HG03442 (cell line): ENCODE measurements at regions not wholly inside any gene's neighbourhood (a gene's known extent, or its start where the extent isn't known, plus 50 kb on each side); places are given as distances from the start of the nearest gene placed in this dataset.
"Not testable (repeated sequence)": the region's sequence is repeated elsewhere in the genome, so short reads cannot be mapped to it uniquely, and the experiment has no call there.

Experiments
- ATAC-seq: cut with Tn5 transposase; IDR thresholded peaks from one replicate; pipeline ENCODE4 v1.9.1; 2021; ENCODE audit warnings: mild to moderate bottlenecking, moderate library complexity; ENCODE audit not compliant: unreplicated experiment

GRCh38 chr13:31605076-31605860, 134.1 kb upstream of the RXFP2 start:
- no peak for ATAC-seq

DNA sequence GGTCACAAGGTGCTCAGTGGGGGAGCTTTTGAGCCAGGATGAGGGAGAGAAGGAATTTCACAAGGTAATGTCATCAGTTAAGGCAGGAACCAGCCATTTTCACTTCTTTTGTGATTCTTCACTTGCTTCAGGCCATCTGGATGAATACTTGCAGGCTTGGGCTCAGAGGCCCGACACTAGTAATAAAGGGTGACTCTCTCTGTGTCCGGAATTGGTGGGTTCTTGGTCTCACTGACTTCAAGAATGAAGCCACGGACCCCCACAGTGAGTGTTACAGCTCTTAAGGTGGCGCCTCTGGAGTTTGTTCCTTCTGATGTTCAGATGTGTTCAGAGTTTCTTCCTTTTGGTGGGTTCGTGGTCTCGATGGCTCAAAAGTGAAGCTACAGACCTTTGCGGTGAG, 131.8 kb upstream of the RXFP2 start:
- ATAC-seq, result not testable (repeated sequence)

- ATAC-seq, result not testable (repeated sequence)
These were observed 130.5 kb upstream of the RXFP2 start for GRCh38 chr13:31608780-31609179.

- no peak for ATAC-seq
These were observed 128.9 kb upstream of the RXFP2 start for GRCh38 chr13:31610270-31610998.

- ATAC-seq, result no peak
These were observed 128.1 kb upstream of the RXFP2 start for GRCh38 chr13:31611214-31611613.

DNA sequence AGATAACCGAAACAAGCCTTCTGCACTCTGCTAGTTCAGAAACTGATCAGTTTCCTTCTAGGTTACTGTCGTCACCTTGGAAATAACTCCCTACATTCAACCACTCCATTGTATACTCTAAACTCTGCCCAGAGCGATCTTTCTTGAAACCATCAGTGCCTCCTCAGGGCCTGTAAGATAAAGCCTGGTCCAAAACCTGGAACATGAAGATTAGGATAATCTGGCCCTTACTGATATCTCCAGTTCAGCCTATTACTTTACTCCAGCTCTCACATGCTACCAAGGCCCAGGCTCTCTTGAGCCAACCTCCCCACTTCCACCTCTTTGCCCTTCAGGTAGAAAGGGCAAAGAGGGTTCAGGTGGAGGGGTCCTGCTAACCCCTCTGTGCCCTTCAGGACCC, 125.3 kb upstream of the RXFP2 start:
- no peak for ATAC-seq

- no peak for ATAC-seq
These were observed 124.6 kb upstream of the RXFP2 start for GRCh38 chr13:31614704-31615103.

DNA sequence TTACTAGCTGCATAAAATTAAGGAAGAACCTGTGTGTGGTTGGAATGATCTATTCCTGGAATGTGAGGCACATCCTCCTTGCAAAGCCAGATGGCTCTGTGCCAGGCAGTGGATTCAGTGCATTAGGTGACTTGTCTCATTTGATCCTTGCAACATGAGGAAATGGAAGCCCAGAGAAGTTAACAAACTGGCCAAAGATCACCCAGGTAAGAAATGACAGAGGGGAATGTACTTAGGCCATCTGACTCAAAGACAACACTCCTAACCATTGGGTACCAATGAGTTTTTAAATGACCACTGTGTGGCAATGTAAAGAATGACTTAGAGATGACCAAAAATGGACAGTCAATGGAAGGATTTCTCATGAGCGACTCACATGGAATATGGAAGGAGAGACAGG, 114.2 kb upstream of the RXFP2 start:
- no peak for ATAC-seq

- no peak for ATAC-seq
These were observed 112.1 kb upstream of the RXFP2 start for GRCh38 chr13:31627097-31627845.

GRCh38 chr13:31629085-31629780, 110.1 kb upstream of the RXFP2 start:
- no peak for ATAC-seq

DNA sequence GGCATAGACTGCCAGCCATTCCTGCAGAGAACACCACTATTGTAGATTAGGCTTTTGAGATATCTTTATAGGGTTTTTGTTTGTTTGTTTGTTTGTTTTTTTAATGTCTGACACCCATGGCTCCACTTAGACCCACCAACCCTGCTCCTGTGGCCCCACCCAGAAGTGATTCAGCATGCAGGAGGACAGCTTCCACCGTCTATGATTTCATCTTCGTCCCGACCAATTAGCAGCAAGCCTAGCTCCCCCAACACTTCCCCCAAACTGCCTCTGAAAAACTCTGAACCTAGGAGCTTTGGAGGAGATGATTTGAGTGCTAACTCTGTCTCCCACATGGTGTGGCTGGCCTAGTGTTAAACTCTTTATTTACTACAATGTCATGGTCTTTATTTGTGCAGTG, 108.3 kb upstream of the RXFP2 start:
- ATAC-seq, result no peak

GRCh38 chr13:31631746-31632145, 107.6 kb upstream of the RXFP2 start:
- ATAC-seq, result no peak

GRCh38 chr13:31638577-31638976, 100.7 kb upstream of the RXFP2 start:
- ATAC-seq, result no peak

DNA sequence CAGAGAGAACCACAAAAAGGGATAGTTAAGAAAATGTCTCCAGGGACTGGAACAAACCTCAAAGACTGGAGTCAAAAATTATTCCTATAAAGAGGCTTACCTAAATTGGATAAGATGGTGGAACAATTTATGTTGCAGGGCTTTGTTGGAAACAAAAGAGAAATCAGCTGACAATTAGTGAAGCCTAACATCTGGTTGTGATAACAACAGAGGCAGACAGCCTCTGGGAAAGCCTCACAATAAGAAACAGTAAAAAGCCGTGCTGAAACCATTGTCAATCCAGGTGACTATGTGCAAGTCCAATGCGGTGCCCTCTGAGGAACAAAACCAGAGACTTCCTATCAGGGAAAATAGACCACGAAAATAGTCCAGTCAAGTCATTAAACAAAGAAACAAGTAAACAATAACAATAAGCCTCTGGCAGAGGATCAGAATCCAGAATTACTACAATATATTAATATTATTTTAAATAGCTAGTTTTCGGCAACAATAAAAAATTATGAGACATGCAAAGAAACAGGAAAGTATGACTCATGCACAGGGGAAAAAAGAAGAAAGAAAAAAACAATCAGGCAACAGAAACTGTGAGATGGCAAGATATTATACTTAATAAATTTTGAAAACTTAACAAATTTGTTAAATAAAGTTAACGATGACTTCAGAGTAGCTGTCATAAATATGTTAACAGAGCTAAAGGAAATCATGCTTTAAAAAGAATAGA, 99.7 kb upstream of the RXFP2 start:
- ATAC-seq, result no peak

GRCh38 chr13:31649766-31650165, 89.6 kb upstream of the RXFP2 start:
- no peak for ATAC-seq

DNA sequence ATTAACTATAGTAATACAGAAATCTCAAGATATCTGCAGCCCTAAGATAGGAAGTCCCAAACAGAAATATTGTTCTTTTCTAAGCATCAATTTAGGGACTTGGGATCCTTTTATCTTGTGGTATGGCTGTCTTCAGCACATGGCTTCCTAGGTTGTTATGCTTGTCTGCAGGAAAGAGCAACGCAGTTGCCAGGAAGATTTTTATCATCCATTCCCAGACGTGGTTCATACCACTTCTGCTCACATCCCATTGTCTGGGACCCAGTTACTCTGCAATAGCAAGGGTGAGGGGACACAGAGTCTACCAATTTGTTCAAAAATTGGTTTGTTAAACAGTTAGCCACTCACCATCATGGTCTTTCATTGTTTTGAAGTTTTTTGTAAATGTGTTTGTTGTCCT, 85.6 kb upstream of the RXFP2 start:
- ATAC-seq, result no peak

DNA sequence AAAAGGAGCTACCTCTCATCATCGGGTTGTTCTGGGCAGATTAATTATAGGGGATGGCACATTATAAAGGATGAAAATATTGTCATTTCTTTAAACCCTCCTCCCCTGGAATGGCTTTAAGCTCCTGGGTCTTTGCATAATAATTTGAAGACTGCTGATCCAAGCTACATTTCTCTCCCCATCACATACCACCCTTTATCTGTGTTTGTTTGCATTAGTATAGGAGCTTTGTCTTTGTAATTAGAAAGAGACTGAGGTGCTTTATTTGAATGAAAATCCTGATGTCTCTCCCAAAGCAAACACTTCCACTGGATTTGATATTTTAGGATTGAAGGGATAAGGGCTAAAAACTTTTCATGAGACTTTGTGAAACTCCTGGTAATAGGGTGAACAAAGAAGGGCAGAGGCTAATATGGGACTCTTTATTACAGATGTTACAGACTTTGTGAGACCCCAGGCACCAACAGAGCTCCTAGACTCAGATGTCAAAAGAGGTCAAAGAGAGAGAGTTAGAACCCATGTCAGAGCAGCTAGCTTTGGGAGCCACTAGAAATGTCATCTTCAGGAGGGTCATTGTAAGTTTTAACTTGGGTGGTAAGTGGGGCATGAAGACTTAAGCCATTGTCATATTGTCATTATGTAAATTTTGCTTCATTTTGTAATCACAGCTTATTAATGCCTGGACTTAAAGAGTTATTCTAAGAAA, 75.3 kb upstream of the RXFP2 start:
- ATAC-seq, result no peak

- ATAC-seq, result no peak
These were observed 68.3 kb upstream of the RXFP2 start for GRCh38 chr13:31670831-31671617.

DNA sequence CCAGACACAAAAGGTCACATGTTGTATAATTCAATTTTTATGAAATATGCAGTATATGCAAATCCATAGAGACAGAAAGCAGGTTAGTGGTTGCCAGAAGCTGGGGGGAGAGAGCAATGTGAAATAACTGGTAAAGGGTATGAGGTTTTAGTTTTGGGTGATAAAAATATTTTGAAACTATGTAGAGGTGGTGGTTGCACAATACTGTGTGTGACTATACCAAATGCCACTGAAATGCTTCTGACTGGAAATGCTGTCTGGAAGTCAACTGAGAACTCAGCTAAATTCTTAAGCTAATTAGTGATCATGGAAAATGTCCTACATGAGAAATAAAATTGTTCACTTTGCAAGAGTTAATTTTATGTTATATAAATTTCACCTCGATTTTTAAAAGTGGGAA, 65.3 kb upstream of the RXFP2 start:
- no peak for ATAC-seq
